Activated CD4-positive, alpha-beta T cell treated with anti-CD3 and anti-CD28 coated beads, Interleukin-2, amount 50 U/mL, for 24 hours (primary cell): ENCODE measurements at regions not wholly inside any gene's neighbourhood (a gene's known extent, or its start where the extent isn't known, plus 50 kb on each side); places are given as distances from the start of the nearest gene placed in this dataset.

ENCODE experiments used
- DNase-seq, 2 donors: peaks; one replicate each; pipeline ENCODE4 v3.0.0-alpha.2; 2020; ENCODE audit warnings: low read depth in 1 of 2, low spot score in 1 of 2

DNA sequence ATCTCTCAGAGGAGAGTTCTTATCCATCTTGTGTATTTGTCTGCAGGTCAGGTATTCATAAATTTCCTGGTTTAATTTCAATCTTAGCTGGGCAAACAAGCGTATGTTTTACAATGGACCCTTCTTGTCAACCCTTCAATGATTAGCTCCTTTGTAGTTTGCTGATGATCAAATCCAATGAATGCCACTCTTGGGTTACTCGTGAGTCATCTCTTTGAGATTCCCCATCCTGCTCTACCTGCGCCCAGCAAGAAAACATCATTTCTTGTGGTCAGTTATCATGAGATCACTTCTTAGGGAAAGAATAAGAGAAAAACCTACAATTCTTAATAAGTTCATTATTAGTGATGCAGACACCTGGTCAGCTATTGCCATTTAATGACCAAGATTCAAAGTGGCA, 572.3 kb upstream of the PKN2 start:
- no peak for DNase-seq

DNA sequence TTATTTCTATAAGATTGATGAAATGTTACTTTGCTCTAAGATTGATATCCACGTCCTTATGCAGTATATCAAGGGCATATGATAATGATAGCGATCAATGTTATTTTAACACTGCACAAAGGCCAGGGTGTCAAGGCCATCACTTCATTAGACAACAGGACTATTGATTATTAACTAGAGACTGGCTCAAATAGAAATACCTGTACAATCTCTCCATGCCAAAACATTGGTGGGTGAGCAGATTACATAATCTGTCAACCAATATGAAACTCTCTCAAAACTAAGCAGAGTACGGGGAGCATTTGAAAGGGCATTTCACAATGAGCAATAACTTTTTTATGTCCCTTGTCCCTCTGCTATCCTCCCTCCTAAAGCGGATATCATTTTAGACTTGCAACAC, 566.5 kb upstream of the PKN2 start:
- no peak for DNase-seq

DNA sequence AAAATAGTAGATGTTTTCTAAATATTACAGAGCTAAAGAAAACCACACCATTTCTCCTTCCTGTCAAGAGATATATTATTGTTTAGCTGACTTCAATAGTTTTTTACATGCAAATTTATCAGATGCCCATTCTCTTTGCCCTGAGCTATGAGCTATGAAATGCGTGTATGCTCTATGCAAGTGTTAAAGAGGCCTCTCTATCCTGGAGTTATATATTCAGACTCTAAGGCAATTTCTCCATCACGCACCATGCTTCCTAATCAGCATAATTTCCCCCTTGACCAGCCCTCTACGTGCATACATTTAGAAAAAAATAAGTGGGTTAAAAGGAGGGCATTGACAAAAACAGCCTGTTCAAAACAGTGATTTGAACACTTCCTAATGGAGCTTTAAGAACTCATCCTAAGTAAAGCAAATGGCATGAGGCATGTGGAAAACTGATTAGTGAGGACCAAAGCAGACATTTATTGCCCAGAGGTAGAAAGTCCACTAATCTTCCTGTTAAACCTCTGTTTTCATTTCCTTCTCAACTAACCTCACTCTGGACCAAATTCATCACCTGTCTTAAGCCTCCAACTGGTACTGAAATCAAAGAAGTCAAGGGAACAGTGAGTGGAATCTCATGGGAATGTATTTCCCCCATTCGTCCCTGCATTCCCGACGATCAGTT, 565.8 kb upstream of the PKN2 start:
- DNase-seq = no peak

DNA sequence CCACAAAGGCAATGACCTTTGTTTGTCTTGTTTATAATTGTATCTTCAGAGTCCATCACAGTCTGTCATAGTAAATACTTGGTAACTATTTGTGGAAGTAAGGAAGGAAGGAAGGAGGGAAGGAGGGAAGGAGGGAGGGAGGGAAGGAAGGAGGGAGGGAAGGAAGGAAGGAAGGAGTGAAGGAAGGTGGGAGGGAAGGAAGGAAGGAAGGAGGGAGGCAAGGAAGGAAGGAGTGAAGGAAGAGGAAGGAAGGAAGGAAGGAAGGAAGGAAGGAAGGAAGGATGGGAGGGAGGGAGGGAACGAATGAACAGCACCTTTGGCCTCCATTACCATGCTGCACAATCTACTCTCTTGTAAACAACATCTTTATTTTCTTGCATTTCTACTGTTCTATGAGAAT, 559.5 kb upstream of the PKN2 start:
- DNase-seq = no peak

DNA sequence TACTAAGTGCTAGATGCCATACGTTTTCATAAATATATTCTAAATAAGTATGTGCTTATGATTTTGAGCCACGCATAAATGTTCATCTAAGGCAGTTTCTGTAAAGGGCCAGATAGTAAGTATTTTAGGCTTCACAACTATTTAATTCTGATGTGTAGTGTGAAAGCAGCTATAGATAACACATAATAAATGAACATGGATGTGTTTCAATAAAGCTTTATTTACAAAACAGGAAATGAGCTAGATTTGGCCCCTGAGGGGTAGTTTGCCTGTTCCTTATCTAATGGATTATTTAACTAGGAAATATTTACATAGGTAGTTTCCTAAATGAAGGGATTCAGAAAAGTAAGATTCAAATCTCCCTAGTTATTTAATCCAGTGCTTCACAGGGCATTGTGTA, 557.6 kb upstream of the PKN2 start:
- DNase-seq = no peak

DNA sequence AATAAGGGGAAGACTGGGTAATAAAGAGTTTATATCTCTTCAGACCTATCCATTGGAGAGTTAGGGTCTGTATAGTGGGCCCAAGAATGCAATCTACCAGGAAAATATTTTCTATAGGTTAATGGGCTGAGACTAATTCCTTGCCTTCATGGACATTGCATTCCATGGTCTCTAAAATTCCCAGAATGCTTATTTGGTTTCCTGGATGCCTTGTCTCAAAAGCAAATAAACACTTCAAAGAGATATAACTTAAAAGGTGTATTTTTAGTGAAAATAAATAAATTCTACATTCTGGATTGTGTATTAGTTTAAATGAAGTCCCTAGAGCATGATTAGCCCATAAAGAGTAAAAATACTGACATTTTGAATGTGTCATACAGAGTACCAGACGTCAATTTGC, 550.1 kb upstream of the PKN2 start:
- DNase-seq = no peak

DNA sequence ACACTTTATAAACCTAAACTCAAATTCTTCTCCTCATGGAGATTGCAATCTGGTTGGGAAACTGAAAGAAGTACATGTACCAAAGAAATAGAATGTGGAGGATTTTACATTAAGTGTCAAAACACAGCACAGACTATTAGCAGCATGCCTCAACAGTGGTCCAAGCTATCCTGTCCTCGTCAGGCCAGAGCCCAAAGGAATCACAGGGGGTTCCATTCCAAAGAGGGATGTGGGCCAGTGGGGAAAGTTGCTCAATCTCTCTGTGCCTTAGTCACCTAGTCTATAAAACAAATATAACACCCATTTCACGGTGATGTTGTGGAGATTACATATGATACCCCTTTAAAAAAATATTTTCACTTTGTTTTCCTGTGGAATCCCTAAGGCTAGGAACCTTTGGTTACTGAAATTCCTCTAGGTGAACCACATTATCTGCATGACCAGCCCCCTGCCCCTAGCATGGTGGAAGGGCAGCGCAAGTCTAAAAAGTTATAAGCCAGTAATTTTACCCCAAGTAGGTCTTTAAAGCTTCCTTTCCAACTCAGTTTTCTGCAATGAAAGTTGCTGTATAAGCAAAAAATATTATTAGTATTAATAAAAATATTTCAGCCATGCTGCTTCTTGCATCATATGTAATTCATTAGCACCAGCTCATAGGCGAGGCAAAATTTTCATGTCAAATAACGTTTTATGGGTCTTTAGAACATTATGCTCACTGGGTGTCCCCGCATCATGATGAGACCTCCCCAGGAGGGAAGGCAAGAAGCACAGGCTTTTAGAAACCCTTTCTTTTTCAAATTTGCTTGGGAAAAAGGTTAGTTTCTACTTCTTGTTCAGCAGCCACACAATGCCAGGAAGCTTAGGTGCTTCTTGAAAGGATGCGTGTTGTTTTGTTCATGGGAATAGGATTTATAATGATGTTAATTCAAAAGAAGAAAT, 548.8 kb upstream of the PKN2 start:
- no peak for DNase-seq

DNA sequence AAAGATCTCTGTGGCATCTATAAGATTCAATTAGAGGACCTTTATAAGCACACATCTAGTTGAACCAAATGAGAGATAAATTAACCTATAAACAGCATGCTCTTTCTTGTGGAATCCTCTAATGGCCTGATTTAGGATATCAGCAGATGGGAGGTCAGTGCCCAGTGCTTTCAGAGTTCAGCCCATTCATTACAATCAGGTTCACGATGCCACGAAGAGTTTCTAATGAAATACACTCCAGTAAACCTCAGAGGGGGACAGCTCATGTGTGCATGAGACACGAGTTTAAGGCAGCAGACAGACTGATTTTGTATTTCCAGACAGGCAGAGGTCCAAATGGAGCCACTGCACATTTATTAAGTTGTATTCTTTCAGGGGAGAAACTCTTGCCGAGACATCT, 544.4 kb upstream of the PKN2 start:
- DNase-seq = no peak

DNA sequence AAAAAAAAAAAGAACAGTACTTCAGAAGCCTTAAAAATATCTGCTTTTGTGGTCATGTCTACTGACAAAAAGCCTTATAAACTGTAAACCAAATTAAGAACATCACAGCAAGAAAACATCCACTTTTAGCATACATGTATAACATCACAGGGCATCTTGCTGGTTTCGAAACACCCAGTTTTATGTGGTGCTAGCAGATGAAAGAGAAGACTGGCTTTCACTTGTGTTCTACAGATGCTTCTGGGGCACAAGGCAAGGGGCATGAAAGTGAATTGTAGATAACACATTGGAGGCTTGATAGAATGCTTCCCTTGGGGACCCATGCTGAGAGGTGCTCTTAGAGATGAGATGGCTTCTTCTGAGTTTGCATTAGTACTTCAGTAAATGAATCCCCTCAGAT, 543.7 kb upstream of the PKN2 start:
- no peak for DNase-seq

DNA sequence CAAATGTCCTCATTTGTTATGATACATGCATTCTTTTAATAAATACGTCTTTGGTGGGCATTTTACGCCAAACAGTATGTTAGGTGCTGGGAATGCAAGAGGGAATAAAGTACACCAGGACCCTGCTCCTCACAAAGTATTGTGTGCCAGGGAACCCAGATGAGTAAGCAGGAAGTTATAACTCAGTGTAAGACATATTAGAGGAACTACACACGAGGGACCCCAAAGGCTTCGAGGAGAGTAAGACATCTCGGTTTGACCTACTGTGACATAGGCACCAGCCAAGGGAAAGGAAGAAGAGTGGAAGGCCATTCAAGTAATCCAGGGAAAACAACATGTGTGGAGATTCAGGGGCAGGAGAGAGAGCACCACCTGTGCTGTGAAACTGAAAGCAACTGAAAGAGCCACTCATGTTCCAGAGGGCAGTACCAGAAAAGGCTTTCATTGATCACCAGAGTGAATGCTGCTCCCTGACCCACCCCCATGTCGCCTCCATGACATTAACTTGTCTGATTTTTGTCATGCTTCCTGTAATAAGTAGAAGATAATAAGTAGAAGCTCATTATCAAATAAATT, 542.5 kb upstream of the PKN2 start:
- DNase-seq = no peak

DNA sequence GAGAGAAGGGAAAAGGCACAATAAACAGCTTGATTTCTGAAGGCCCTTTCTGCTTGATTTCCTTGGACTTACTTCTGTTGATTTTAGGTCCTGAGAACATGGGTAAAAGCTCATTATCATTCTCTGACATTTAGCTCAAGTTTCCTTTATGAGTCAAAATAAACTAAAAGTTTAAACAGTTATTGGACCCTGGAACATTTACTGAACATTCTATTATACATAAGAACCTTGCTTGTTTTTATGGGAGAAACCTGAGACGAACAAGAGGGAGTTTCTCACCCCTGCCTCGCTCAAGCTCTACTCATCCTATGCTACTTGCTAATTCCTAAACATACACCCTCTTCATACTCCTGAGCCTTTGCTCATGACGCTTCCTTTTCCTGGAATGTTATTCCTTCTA, 538.3 kb upstream of the PKN2 start:
- no peak for DNase-seq

DNA sequence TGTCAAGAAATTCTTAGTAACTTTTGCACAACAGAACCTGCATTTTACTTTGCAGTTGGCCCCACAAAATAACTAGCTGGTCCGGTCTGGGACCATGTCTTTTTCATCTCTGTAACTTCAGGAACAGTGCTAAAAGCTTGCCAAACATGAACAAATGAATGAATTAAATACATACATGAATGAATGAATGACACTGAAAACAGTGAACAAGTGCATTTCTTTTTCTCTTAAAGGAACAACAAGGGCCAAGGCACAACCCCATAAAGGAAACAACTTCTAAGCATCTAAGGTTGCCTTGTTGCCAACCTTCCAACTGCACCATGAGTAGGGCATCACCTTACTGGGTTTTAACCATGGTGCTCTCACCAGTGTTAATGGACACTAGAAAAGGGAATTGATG, 534.4 kb upstream of the PKN2 start:
- no peak for DNase-seq

DNA sequence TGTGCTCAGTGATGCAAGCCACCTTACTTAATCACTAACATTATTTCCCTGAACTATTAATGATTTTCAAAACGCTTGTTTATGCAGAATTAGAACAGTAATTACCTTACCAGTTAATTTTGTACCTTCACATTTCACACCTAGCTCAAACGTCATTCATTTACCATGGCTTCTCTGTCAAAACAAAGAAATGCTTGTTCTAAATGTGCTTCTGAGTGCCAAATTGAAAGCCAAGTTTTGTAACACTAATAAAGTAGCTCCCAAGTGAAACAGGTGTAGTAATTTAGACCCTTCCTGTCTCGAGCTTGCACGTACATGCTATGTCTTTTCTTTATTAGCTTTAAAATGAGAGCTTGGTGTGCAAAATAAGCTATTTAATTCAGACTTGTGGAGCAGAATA, 533.7 kb upstream of the PKN2 start:
- DNase-seq = no peak

DNA sequence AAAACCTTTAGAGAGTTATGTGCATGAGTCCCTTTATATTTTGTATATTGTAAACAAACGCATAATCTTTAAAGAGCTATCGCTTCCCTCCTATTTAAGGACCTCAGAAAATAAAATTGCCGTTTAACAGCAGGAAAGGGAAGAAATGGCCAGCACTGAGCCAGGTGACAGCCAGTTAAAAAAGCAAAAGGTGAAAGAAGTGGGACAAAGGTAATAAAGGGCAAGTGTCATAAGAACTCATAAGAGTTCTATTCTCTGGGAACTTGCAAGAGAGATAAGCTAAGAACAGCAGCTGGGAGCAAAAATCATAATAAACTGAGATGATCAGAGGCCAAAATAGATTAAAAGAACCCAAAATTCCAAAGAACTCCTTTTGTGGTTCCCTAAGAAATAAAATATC, 520.9 kb upstream of the PKN2 start:
- DNase-seq = no peak

DNA sequence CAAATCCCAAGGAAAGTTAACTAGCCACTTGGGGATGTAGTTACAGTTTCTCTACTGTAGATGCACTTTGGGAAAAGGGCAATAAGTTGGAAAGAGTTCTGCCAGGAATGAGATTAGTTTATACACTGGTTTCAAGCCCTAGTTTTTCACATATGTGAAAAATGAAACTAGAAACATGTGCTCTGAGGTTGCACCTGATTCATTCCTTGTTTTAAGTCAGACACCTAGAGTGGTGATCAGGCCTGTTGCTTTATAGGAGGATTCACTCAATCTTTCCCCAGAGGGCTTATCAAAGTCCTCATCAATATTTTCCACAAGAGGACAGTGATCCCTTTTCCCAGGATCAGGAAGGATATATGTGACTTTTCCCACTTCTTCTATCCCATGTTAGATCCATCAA, 515.9 kb upstream of the PKN2 start:
- no peak for DNase-seq

DNA sequence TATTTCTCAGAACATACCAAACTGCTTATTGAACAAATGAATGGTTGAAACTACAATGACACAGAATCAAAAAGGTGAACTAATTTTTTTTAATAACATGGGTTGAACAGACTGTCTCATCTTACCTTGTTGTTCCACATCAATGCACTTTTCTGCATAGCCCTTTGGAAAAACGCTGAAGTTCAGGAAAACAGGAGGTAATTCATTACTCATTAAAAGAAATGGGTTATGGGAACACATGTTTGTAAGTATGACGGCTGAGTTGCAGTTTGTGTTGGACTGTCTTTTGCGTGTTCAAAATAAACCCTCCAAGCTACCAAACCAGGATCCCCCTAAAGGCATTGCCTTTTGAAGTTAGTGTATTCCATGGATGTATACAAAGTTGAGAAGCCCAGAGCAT, 514.9 kb upstream of the PKN2 start:
- DNase-seq = no peak

DNA sequence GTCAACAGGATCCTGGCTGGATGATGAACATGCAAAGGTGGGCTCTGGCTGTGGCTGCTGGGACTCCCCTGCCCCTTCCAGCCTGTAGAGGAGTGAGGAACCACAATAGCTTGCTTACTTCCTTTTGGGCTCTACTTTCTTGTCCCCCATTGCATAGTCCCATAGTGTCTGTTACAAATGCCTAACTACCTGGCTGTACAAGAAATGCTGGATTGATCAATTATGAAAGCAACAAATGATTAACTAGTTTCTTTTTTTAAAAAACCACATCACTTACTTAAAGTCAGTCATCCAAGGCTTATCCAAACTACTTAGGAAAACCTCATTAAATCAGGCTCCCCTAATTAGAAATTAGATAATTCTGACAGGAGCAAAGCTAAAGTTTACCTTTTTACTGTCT, 514.1 kb upstream of the PKN2 start:
- no peak for DNase-seq

DNA sequence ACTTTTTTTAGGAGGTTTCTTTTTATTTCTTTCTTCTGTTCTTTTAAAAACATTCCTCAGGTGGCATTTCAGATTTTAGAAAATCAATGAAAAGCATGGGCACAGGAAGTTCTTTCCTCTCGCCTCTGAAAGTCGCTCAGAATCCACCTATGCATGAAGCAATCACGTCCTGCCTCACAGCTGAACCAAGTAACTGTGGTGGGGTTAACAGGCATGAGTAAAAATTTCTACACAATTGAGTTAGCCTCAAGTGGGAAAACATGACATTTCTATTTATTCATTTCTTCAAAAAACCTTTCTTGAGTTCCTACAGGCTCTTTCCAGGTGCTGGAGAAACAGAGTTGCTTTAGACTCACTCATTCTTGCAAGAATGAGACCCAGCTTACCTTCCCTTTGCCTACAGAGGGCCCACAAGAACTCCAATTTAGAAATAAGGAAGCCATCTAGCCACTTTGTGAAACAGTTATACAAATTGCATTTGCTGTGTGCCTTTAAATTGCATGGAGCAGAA, 508.9 kb upstream of the PKN2 start:
- DNase-seq = no peak

DNA sequence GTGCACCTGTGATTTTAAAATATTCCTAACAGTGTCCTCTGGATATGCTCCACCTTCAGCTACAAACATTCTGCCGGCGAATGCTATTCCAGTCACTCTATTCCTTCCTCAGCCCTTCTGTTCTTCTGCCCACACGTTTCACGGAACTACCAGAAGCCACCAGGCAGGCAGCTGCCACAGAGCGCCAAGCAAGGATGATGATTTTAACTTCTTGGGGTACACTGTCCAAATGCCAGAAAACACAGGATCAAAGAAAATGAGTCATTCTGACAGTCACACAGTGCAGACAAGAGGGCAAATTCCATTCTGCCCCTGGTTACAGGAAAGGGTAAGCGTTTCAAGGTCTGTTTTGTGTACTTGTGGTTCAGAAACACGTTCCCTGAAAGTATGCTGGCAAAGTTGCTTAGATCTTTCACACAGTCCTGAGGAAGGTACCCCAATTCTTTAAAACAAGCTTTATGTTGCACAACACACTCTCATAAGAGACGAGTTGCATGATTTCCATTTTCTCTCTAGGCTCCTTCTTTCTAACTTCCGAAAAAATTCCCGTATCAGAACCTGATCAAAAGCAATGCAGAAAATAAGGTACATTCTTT, 508.3 kb upstream of the PKN2 start:
- DNase-seq = no peak

DNA sequence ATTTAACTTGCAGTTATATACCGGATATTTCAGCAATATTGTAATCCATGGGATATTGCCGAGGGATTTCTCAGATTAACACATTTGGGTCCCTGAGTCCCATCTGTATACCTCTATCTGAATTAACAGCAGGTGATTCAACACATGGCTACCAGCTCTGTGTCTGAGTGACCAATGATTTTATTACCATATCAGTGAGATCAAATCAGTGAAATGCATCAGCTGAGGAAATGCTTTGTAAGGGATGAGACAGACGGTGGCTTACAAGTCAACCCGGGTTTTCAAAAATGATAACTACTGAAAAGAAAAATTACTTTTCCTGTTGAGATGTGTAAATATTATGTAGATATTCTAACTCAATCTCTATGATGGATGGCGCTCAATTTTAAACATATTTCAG, 504.1 kb upstream of the PKN2 start:
- no peak for DNase-seq

DNA sequence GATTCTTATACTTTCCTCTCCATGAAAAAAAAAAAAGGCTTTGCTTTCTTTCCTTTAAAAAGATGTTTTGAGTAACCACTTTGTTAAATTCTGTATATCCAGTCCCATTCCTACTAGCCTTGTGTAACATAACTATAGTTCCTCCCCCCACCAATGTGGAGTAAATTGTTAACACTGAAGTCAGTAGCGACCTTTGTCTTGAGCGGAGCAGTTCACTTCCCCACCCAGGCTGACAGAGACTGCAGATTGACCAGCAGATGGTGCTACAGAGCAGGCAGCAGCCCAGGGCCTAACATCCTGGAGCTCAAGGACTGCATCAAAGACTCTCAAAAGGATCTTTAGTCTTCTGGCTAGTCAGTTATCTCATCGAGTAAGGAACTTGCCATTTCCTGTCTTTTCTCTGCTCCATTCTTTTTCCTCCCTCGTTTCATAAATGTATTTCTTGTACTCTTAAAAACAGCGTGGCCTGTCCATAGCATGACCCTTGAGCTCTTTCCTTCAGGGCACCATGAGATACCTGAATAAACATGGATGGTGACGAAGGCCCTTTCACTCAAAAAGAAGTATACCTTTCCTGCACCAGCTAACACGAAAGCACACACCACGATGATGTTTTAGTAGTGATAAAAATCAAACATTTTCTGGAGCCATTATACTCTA, 503.5 kb upstream of the PKN2 start:
- peak; percentile 4 to 27 for DNase-seq
